ENCODE measurements at regions not wholly inside any gene's neighbourhood (a gene's known extent, or its start where the extent isn't known, plus 50 kb on each side); places are given as distances from the start of the nearest gene placed in this dataset.

- CTCF ChIA-PET = no interaction called here
- POLR2A ChIA-PET (ENCODE audit: unreplicated experiment) = no interaction called here
- H3K27me3 ChIP-seq (ENCODE audit: insufficient read depth, low read depth) = peaks cover 23% of the 10 kb centered on the region
Observed at GRCh38 chr2:129142465-129142864, 823.8 kb upstream of the HS6ST1 start.

DNA sequence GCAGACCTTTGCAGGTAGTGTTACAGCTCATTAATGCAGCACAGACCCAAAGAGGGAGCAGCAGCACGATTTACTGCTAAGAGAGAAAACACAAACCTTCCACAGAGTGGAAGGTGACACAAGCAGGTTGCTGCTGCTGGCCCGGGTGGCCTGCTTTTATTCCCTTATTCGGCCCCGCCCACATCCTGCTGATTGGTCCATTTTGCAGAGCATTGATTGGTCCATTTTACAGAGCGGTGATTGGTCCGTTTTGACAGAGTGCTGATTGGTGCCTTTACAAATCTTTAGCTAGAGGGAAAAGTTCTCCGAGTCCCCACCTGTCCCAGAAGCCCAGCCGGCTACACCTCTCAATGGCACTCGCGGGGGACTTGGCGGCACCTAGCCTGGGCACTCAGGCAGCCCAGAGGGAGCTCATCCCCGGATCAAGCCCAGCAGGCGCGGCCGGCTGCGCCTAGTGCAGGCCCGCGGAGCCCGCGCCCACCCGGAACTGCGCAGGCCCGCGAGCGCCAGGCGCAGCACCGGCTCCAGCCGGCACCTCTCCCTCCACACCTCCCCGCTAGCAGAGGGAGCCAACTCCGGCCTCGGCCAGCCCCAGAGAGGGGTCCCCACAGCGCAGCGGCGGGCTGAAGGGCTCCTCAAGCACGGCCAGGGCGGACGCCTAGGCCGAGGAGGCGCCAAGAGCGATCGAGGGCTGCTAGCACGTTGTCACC lies 825.6 kb upstream of the HS6ST1 start:
- no TSS peak for BruUV-seq (replicated peaks)
- no peaks in the 10 kb centered on the region for H3K9me2 ChIP-seq (ENCODE audit: insufficient read depth)
- DNase-seq = no peak
- H3K36me3 ChIP-seq (ENCODE audit: low read depth) = no peaks in the 10 kb centered on the region
- ChIA-PET POLR2A (ENCODE audit: unreplicated experiment) (no interaction called here), CTCF (no interaction called here)
- no peaks in the 10 kb centered on the region for H3F3A ChIP-seq (ENCODE audit: insufficient read depth, low read depth)
- no peak overlapping the region for H2AFZ ChIP-seq
- H3K79me2 ChIP-seq (ENCODE audit: low read depth) = no peaks in the 10 kb centered on the region
- no peaks in the 10 kb centered on the region for H3K9me3 ChIP-seq (ENCODE audit: insufficient read depth, low read depth)
- H3K27me3 ChIP-seq (ENCODE audit: insufficient read depth, low read depth) = peaks cover 22% of the 10 kb centered on the region
- H3K4me2 ChIP-seq = no peak overlapping the region
- no peak for TF ChIP-seq EZH2 (IDR thresholded peaks at IDR 0.05; ENCODE audit: low read depth)
- TF ChIP-seq, protein P1, sequence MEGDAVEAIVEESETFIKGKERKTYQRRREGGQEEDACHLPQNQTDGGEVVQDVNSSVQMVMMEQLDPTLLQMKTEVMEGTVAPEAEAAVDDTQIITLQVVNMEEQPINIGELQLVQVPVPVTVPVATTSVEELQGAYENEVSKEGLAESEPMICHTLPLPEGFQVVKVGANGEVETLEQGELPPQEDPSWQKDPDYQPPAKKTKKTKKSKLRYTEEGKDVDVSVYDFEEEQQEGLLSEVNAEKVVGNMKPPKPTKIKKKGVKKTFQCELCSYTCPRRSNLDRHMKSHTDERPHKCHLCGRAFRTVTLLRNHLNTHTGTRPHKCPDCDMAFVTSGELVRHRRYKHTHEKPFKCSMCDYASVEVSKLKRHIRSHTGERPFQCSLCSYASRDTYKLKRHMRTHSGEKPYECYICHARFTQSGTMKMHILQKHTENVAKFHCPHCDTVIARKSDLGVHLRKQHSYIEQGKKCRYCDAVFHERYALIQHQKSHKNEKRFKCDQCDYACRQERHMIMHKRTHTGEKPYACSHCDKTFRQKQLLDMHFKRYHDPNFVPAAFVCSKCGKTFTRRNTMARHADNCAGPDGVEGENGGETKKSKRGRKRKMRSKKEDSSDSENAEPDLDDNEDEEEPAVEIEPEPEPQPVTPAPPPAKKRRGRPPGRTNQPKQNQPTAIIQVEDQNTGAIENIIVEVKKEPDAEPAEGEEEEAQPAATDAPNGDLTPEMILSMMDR (conservative IDR thresholded peaks at IDR 0.05) = no peak
- no peaks in the 10 kb centered on the region for H3K4me1 ChIP-seq (replicated peaks; ENCODE audit: insufficient read depth)
- intact Hi-C loops (cut with micrococcal nuclease; ENCODE audit: unreplicated experiment) = no loop called here
- no peak overlapping the region for H3K4me3 ChIP-seq
- H4K20me1 ChIP-seq (ENCODE audit: insufficient read depth) = no peaks in the 10 kb centered on the region
- H3K27ac ChIP-seq = no peak overlapping the region

More at GRCh38 chr2:129142465-129142864, 823.8 kb upstream of the HS6ST1 start:
- H3F3A ChIP-seq (ENCODE audit: insufficient read depth, low read depth) = no peaks in the 10 kb centered on the region
- H3K36me3 ChIP-seq (ENCODE audit: low read depth) = no peaks in the 10 kb centered on the region
- H3K79me2 ChIP-seq (ENCODE audit: low read depth) = no peaks in the 10 kb centered on the region
- no peak for DNase-seq
- no TSS peak for BruUV-seq (replicated peaks)
- H4K20me1 ChIP-seq (ENCODE audit: insufficient read depth) = no peaks in the 10 kb centered on the region
- H3K9me3 ChIP-seq (ENCODE audit: insufficient read depth, low read depth) = no peaks in the 10 kb centered on the region
- intact Hi-C loops (cut with micrococcal nuclease; ENCODE audit: unreplicated experiment) = no loop called here
- H2AFZ ChIP-seq = no peak overlapping the region
- H3K4me2 ChIP-seq = no peak overlapping the region
- no peak overlapping the region for H3K27ac ChIP-seq
- no peaks in the 10 kb centered on the region for H3K9me2 ChIP-seq (ENCODE audit: insufficient read depth)
- no peaks in the 10 kb centered on the region for H3K4me1 ChIP-seq (replicated peaks; ENCODE audit: insufficient read depth)
- TF ChIP-seq, protein P1 (conservative IDR thresholded peaks at IDR 0.05) = no peak
- no peak for TF ChIP-seq EZH2 (IDR thresholded peaks at IDR 0.05; ENCODE audit: low read depth)
- no peak overlapping the region for H3K4me3 ChIP-seq

DNA sequence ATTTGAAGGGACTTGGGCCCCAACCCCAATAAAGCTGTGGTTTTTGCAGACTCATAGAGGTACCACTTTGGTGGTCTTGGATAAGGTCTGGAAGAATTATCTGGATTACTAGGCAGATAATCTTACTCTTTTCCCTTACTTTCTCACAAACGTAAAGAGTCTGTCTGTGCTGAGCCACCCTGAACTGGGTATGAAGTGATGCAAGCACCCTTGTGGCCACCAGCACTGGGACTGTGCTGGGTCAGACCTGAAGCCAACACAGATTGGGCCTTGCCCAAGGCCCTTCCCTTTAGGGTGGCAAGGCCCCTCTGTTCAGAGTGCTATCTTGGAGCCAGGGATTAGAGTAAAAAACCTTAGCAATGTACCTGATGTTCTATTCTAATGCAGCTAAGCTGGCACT lies 827.0 kb upstream of the RAB6C start:
- TF ChIP-seq, protein P1 (conservative IDR thresholded peaks at IDR 0.05) = no peak
- no peak for TF ChIP-seq EZH2 (IDR thresholded peaks at IDR 0.05; ENCODE audit: low read depth)

More for the DNA sequence above, 827.0 kb upstream of the RAB6C start:
- CTCF ChIA-PET = no interaction called here
- POLR2A ChIA-PET (ENCODE audit: unreplicated experiment) = no interaction called here
- H3K27me3 ChIP-seq (ENCODE audit: insufficient read depth, low read depth) = 0 out of 2 replicates have a peak, but pooled peaks cover 3% of the 10 kb centered on the region
- no peaks in the 10 kb centered on the region for H3K9me2 ChIP-seq (ENCODE audit: insufficient read depth)
- H3K4me2 ChIP-seq = no peak overlapping the region
- DNase-seq = no peak
- H3K27ac ChIP-seq = no peak overlapping the region
- no peaks in the 10 kb centered on the region for H4K20me1 ChIP-seq (ENCODE audit: insufficient read depth)
- no peak overlapping the region for H3K4me3 ChIP-seq
- no peaks in the 10 kb centered on the region for H3F3A ChIP-seq (ENCODE audit: insufficient read depth, low read depth)
- BruUV-seq (replicated peaks) = no TSS peak
- H3K79me2 ChIP-seq (ENCODE audit: low read depth) = no peaks in the 10 kb centered on the region
- H3K9me3 ChIP-seq (ENCODE audit: insufficient read depth, low read depth) = no peaks in the 10 kb centered on the region
- intact Hi-C loops (cut with micrococcal nuclease; ENCODE audit: unreplicated experiment) = no loop called here
- no peak overlapping the region for H2AFZ ChIP-seq
- no peaks in the 10 kb centered on the region for H3K36me3 ChIP-seq (ENCODE audit: low read depth)
- H3K4me1 ChIP-seq (replicated peaks; ENCODE audit: insufficient read depth) = no peaks in the 10 kb centered on the region
